ENCODE measurements at regions not wholly inside any gene's neighbourhood (a gene's known extent, or its start where the extent isn't known, plus 50 kb on each side); places are given as distances from the start of the nearest gene placed in this dataset.

- no peaks in the 10 kb centered on the region for H3K9me3 ChIP-seq
- no peaks in the 10 kb centered on the region for H3K4me1 ChIP-seq (ENCODE audit: control insufficient read depth in 1 of 2, insufficient read depth in 1 of 2, low read depth in 1 of 2, low read length in 1 of 2)
- TF ChIP-seq CTCF (IDR thresholded peaks at IDR 0.05), result no peak
- no peak overlapping the region for H3K4me3 ChIP-seq (ENCODE audit: low read depth in 1 of 2, low read length in 1 of 2)
- H3K27ac ChIP-seq, result no peak overlapping the region
- H3K27me3 ChIP-seq, result no peaks in the 10 kb centered on the region
- no peaks in the 10 kb centered on the region for H3K36me3 ChIP-seq
Measured at GRCh38 chr14:58846682-58847465, 209.1 kb downstream of the DACT1 start.

GRCh38 chr14:58848365-58848764 is 210.6 kb downstream of the DACT1 start:
- Histone ChIP-seq H3K27me3 (no peaks in the 10 kb centered on the region), H3K4me1 (ENCODE audit: control insufficient read depth in 1 of 2, insufficient read depth in 1 of 2, low read depth in 1 of 2, low read length in 1 of 2) (no peaks in the 10 kb centered on the region), H3K27ac (no peak overlapping the region), H3K36me3 (no peaks in the 10 kb centered on the region), H3K9me3 (no peaks in the 10 kb centered on the region), H3K4me3 (ENCODE audit: low read depth in 1 of 2, low read length in 1 of 2) (no peak overlapping the region)
- no peak for TF ChIP-seq CTCF (IDR thresholded peaks at IDR 0.05)

GRCh38 chr14:58849601-58850000 is 211.8 kb downstream of the DACT1 start:
- TF ChIP-seq CTCF (IDR thresholded peaks at IDR 0.05), result no peak
- H3K27ac ChIP-seq, result no peak overlapping the region
- no peaks in the 10 kb centered on the region for H3K27me3 ChIP-seq
- H3K4me3 ChIP-seq (ENCODE audit: low read depth in 1 of 2, low read length in 1 of 2), result no peak overlapping the region
- H3K4me1 ChIP-seq (ENCODE audit: control insufficient read depth in 1 of 2, insufficient read depth in 1 of 2, low read depth in 1 of 2, low read length in 1 of 2), result no peaks in the 10 kb centered on the region
- no peaks in the 10 kb centered on the region for H3K9me3 ChIP-seq
- H3K36me3 ChIP-seq, result no peaks in the 10 kb centered on the region

GRCh38 chr14:58850011-58850410 is 212.2 kb downstream of the DACT1 start:
- Histone ChIP-seq H3K9me3 (no peaks in the 10 kb centered on the region), H3K27ac (no peak overlapping the region), H3K27me3 (no peaks in the 10 kb centered on the region), H3K4me1 (ENCODE audit: control insufficient read depth in 1 of 2, insufficient read depth in 1 of 2, low read depth in 1 of 2, low read length in 1 of 2) (no peaks in the 10 kb centered on the region), H3K4me3 (ENCODE audit: low read depth in 1 of 2, low read length in 1 of 2) (no peak overlapping the region), H3K36me3 (no peaks in the 10 kb centered on the region)
- TF ChIP-seq CTCF (IDR thresholded peaks at IDR 0.05), result no peak

- TF ChIP-seq CTCF (IDR thresholded peaks at IDR 0.05), result no peak
- Histone ChIP-seq H3K27me3 (no peaks in the 10 kb centered on the region), H3K36me3 (no peaks in the 10 kb centered on the region), H3K4me3 (ENCODE audit: low read depth in 1 of 2, low read length in 1 of 2) (no peak overlapping the region), H3K27ac (no peak overlapping the region), H3K4me1 (ENCODE audit: control insufficient read depth in 1 of 2, insufficient read depth in 1 of 2, low read depth in 1 of 2, low read length in 1 of 2) (no peaks in the 10 kb centered on the region), H3K9me3 (no peaks in the 10 kb centered on the region)
Measured at GRCh38 chr14:58861586-58861985, 223.8 kb downstream of the DACT1 start.
